ENCODE measurements at regions not wholly inside any gene's neighbourhood (a gene's known extent, or its start where the extent isn't known, plus 50 kb on each side); places are given as distances from the start of the nearest gene placed in this dataset.

- TF ChIP-seq, protein P1, sequence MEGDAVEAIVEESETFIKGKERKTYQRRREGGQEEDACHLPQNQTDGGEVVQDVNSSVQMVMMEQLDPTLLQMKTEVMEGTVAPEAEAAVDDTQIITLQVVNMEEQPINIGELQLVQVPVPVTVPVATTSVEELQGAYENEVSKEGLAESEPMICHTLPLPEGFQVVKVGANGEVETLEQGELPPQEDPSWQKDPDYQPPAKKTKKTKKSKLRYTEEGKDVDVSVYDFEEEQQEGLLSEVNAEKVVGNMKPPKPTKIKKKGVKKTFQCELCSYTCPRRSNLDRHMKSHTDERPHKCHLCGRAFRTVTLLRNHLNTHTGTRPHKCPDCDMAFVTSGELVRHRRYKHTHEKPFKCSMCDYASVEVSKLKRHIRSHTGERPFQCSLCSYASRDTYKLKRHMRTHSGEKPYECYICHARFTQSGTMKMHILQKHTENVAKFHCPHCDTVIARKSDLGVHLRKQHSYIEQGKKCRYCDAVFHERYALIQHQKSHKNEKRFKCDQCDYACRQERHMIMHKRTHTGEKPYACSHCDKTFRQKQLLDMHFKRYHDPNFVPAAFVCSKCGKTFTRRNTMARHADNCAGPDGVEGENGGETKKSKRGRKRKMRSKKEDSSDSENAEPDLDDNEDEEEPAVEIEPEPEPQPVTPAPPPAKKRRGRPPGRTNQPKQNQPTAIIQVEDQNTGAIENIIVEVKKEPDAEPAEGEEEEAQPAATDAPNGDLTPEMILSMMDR (conservative IDR thresholded peaks at IDR 0.05; ENCODE audit: low read depth, low read length), result no peak
- TF ChIP-seq EZH2 (IDR thresholded peaks at IDR 0.05; ENCODE audit: borderline replicate concordance, low read depth, low read length, poor library complexity, severe bottlenecking), result no peak
These were observed 105.5 kb downstream of the RPE65 start for GRCh38 chr1:68344208-68344607.

Data from A673 (cell line).